AG08395 (cell line): ENCODE measurements at regions not wholly inside any gene's neighbourhood (a gene's known extent, or its start where the extent isn't known, plus 50 kb on each side); places are given as distances from the start of the nearest gene placed in this dataset.

Experiments used
- DNase-seq: peaks from one replicate; pipeline ENCODE4 v3.0.0; 2012; ENCODE audit warnings: mixed read lengths, low spot score

GRCh38 chr12:45549337-45549902 lies 180.1 kb upstream of the ARID2 start:
- no peak for DNase-seq

GRCh38 chr12:45553204-45553603 lies 176.3 kb upstream of the ARID2 start:
- DNase-seq: no peak

DNA sequence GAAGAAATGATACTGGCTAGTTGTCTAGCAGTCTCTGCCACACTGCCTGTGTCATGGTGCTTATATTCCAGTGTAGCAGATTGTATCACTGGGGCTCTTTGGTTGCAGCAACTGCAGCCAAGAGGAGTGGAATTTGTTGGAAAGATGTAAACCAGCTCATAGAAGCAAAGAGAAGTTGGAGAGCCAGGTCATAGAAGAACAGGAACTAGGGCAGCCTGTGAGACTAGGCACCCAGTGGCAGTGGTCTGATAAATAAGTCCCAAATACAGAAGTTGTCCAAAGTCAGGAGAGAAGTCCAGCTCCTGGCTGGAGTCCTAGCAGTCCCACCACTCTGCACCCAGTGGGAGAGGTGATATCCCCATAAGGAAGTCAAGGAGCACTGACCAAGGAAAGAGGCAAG lies 172.5 kb upstream of the ARID2 start:
- no peak for DNase-seq

DNA sequence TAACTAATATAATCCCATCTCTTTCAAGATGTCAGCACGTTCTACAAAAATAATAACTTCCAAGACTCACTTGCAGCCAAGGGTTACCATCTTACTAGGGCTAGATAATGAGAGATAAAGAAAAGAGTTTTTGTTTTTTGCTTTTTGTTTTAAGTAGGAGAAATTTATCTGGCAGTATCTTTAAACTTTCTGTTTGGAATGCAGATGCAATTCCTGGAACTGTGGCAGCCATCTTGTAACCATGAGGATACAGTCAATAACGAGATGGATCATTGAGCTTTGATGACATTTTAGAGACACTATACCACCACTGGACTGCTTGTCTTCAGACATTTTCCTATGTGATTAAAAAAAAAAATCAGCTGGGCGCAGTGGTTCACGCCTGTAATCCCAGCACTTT lies 171.2 kb upstream of the ARID2 start:
- DNase-seq: no peak

GRCh38 chr12:45559537-45559936 lies 170.0 kb upstream of the ARID2 start:
- DNase-seq: no peak

- no peak for DNase-seq
These were observed 168.8 kb upstream of the ARID2 start for GRCh38 chr12:45560689-45561088.

DNA sequence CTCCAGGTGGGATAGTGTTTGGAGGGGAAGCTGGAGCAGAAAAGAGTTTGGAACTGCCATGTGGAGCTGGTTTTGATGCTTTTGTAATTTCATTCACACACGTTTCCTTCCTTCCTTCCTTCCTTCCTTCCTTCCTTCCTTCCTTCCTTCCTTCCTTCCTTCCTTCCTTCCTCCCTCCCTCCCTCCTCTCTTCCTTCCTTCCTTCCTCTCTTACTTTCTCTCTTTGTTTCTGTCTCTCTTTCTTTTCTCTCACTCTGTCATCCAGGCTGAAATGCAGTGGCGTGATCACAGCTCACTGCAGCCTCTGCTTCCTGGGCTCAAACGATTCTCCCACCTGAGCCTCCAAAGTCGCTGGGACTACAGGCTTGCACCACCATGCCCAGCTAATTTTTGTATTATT lies 168.0 kb upstream of the ARID2 start:
- DNase-seq: no peak

GRCh38 chr12:45565590-45565989 lies 163.9 kb upstream of the ARID2 start:
- DNase-seq: no peak

DNA sequence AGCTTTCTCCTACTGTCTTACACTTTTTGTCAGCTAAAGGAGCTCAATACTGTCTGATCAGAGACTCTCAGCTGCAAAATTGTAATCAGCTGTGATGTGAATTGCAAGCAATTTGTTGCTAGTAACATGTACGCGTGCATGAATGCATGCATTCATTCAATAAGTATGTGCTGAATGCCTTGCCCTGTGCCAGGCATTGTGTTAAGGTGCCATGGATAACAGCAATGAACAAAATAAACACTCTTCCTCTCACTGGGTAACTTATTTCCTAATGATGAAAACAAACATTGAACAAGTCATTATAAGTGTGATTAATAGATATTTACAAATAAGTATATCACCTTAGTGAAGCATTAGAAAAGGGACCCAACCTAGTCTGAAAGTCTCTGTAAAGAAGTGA lies 163.2 kb upstream of the ARID2 start:
- no peak for DNase-seq

DNA sequence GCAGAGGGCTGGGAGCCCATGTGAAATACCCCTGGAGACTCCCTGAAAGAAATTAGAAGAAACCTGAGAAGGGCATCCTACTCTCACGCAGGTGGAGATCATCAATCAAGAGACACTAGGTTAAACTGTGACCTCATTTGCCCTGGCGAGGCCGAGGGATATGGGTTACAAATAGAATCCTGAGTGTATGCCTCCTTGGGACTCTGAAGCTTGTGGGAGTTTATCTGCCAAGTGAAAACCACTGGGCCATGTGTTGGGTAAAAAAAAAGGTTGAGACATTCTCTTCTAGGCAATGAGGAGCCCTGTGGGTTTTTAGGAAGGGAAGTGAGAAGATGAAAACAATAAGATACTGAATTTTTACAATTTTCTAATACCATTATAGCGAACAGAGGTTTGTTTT lies 160.7 kb upstream of the ARID2 start:
- no peak for DNase-seq

DNA sequence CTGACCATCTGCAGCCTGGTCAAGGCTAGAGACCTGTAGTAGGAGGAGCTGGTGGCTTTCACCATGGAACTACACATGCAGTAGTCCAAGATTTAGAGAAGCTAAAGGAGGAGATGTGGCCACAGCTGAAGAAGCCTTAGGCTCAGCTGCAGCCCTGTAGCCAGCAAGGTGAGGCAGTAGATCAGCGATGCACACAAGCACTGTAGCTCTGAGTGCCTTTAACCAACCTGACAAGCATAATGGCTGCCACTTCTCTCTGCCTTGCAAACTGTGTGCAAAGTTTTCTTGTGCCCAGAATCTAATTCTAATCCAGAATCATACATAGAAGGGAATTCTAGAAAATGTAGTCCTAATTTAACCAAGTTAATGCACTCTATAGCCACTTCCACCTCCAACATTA lies 159.0 kb upstream of the ARID2 start:
- DNase-seq: no peak

GRCh38 chr12:45572114-45572513 lies 157.4 kb upstream of the ARID2 start:
- no peak for DNase-seq

DNA sequence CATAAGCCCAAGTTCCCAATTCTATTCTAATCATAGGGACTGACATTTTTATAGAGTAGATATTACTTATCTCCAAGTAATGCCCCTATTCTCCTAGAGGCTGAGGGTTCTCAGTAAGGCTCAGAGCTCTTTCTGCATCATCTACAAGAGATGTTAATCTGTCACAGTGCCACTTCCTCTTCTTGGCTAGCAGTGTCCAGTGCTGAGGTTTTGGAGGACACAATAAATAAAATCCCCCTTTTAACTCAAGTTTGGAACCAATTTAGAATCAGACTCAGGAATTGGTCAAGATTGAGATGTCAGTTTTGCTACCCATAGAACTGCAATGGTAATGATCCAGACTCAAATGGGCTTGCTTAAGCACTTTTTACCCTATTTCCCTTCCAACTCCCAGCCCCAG lies 154.1 kb upstream of the ARID2 start:
- no peak for DNase-seq

DNA sequence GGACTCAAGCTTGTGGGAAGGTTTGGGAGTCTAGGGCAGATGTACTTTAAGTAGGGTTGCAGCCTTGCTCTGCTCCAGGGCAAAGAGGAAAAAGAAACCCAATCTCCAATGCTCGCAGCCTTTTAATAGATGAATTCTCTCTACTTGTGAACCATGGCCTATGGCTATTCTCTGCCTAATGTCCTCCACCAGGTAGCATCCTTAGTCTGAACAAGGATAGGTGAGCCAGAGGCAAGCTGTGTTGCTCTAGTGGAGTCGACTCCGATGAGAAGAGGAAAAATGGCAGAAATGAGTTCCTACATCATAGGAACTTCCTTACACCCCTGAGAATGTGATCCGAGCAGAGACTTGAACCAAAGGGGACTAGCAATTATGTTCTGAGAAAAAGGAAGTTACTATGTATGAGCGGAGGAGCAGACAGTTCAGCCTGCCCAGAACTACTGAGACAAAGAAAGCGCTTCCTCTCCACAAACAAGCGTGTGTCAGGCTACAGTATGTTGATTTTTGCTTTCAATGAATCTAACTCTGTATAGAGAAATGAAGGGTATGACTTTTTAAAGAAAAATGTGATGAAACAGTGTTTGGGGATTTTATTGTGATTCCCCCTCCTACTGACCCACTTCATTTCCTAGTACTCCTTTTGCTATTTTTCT lies 153.6 kb upstream of the ARID2 start:
- DNase-seq: no peak

DNA sequence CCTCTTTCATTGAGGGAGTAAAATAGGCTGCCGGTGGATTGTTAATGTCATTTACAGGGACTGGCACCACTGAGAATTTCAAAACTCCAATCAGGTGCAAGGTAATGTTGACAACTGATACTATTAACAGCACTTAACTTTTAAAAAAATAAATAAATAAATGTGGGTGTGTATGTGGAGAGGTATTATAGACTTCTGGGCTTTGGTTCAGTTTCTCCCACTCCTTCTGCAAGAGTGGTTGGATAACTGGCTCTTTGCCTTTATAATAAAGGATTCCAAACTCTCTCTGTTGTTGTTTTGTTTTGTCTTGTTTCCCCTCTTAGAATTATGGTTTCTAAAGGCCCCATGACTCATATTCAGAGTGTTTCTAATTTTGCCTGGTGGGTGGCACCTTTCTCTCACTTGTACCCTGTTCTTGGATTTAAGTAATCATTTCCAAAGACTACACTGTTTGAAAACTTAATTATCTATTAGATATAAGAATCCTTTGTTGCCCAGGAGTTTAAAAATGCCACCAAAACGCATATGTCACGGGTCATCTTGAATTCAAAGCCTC lies 151.6 kb upstream of the ARID2 start:
- DNase-seq: no peak

DNA sequence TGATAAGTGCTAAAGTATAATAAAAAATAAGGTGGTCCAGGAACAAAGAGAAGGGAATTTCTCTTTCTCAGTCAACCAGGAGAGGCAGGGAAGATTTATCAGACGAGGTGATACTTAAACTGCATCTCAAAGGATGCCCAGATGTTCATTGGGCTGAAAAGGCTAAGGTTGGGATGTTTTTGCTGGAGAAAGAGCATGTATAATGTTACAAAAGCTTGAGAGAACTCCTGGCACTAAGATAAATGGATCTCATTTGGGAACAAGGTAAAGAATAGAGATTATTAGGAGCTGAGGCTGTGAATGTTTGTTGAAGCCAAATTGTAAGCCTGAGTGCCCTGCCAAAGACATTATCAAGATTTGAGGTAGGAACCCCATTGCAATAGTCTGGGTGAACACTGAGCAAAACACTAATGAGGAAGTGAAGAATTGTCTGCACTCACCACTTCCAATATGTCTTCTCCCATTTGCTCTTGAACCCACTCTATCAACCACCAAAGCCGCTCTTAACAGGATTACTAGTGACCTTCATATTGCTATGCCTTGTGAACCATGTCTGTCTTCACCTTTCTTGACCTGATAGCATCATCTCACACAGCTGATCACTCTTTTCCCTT lies 149.0 kb upstream of the ARID2 start:
- no peak for DNase-seq

DNA sequence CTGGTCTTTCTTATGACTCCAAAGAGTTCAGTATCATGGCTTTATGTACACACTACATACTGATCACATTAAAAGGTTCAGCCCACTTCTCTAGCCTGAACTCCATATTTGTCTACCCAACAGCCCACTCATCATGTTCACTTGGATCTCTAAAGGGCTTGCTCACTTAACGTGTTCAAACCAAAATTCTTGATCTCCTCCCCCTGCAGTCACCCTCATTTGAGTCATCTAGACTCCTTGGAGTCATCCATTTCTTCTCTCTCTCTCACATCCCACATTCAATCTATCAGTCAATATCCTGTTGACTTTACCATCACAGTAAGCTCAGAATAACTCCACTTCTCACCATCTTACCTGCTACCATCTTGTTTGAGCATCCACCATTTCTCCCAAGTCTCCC lies 148.4 kb upstream of the ARID2 start:
- no peak for DNase-seq

DNA sequence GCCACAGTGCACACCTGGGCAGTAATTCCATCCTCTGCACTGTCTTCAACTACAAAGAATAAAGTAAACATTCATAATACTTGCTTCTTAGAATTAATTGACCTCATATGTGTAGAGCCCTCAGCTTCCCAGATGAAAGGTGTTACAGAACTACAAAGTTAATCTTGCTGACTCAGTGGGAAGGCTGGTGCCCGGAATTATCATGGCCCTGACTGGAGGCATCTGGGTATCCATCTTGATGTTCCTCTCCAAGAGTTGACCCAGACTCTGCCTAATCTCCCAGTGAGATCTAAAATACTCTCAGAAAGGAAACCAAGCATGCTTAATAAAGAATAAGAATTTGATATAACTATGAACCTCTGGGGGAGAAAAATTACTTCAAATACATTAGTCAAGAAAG lies 147.0 kb upstream of the ARID2 start:
- DNase-seq: no peak

DNA sequence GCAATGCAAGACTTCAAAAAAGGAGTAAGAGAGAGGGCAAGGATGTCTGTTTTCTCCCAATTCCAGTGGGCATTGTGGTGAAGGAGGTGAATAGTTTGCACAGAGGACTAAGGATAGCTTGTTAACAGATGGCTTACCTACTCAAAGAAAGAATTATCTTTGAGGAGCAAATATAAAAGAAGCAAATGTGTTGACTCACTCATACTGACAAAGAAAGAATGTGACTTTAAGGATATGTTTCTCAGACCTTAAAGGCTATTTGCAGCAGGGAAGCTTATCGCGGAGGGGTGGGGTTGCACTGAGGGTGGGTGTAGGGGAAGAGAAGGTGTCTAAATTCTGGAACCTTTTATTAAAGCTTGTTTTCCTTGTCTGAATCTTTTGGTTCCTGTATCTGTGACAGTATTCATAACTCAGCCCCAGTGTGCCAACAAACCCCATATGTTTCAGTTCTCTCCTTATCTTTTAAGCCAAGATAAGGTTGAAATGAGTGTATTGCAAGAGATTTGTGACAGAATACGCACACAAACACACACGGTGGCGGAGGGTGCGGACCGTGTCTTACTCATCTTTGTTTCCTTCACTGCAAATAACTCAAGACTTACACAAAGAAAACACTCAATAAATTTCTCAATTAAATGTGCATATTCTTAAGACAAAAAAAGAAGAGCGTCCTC lies 146.4 kb upstream of the ARID2 start:
- no peak for DNase-seq

DNA sequence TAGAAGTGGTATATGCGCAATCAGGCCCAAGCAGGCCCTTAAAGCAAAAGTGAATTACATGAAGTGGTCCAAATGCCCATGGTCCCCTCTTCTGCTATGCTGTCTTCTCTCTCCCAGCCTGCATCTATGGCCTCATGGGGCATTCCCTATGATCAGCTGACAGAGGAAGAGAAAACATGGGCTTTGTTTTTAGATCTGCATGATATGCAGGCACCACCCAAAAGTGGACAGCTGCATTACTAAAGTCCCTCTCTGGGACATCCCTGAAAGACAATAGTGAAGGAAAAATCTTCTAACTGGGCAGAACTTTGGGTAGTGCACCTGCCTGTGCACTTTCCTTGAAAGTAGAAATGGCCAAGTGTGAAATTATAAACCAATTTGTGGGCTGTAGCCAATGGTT lies 145.2 kb upstream of the ARID2 start:
- no peak for DNase-seq

DNA sequence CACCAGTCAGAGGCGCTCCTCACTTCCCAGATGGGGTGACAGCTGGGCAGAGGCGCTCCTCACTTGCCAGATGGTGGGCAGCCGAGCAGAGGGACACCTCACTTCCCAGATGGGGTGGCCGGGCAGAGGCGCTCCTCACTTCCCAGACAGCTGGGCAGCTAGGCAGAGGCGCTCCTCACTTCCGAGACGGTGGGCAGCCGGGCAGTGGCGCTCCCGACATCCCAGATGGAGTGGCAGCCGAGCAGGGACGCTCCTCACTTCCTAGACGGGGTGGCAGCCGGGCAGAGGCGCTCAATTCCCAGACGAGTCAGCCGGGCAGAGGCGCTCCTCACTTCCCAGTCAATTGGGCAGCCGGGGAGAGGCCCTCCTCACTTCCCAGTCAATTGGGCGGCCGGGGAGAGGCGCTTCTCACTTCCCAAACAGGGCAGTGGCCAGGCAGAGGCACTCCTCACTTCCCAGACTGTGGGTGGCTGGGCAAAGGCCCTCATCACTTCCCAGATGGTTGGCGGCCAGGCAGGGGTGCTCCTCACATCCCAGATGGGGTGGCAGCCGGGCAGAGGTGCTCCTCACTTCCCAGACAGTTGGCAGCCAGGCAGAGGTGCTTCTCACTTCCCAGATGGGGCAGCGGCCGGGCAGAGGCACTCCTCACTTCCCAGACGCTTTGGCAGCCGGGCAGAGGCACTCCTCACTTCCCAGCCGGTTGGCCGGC lies 143.8 kb upstream of the ARID2 start:
- DNase-seq: no peak

DNA sequence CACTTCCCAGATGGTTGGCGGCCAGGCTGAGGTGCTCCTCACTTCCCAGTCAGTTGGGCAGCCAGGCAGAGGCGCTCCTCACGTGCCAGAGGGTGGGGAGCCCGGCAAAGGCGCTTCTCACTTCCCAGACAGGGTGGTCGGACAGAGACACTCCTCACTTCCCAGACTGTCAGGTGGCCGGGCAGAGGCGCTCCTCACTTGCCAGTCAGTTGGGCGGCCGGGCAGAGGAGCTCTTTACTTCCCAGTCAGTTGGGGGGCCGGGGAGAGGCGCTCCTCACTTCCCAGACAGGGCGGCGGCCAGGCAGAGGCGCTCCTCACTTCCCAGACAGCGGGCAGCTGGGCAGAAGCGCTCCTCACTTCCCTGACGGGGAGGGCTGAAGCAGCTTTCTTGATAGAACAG lies 143.0 kb upstream of the ARID2 start:
- no peak for DNase-seq

- no peak for DNase-seq
These were observed 142.5 kb upstream of the ARID2 start for GRCh38 chr12:45587012-45587411.
